Colonic mucosa (tissue), 4 donors: ENCODE measurements at regions not wholly inside any gene's neighbourhood (a gene's known extent, or its start where the extent isn't known, plus 50 kb on each side); places are given as distances from the start of the nearest gene placed in this dataset.

Experiments
- DNase-seq: peaks from one replicate; pipeline ENCODE4 v3.0.0-alpha.2; 2020
- H3K27ac ChIP-seq: fragments of 200-600 bp; one replicate; pipeline ENCODE4 v1.8.0; 2021
- H3K27me3 ChIP-seq: fragments of 200-600 bp; one replicate; pipeline ENCODE4 v1.8.0; 2021
- H3K36me3 ChIP-seq: fragments of 200-600 bp; one replicate; pipeline ENCODE4 v1.8.0; 2021
- H3K4me1 ChIP-seq: fragments of 200-600 bp; one replicate; pipeline ENCODE4 v1.8.0; 2021; ENCODE audit warnings: mild to moderate bottlenecking
- H3K4me3 ChIP-seq: fragments of 200-600 bp; one replicate; pipeline ENCODE4 v1.8.0; 2021
- H3K9ac ChIP-seq, 2 donors: one replicate each; pipeline ENCODE4 v1.7.0; 2013; ENCODE audit warnings: control low read depth in 2 of 2, low read depth in 2 of 2, low read length in 2 of 2
- H3K9me3 ChIP-seq: fragments of 200-600 bp; one replicate; pipeline ENCODE4 v1.8.0; 2021
- intact Hi-C: fragments of 100-400 bp; cut with DNase I; formaldehyde crosslinking; loops from one replicate; pipeline ENCODE4 v1.14.1; 2022
- TF ChIP-seq, protein P1 (sequence below): fragments of 200-600 bp; IDR thresholded peaks from one replicate; pipeline ENCODE4 v1.8.0; 2022; ENCODE audit warnings: antibody characterized with exemption, mild to moderate bottlenecking
- donor health status: healthy.
- donor health status: DM: no; HTN: no; CAD: no.
- donor health status: DM: no; HTN: no; CAD: no.

DNA sequence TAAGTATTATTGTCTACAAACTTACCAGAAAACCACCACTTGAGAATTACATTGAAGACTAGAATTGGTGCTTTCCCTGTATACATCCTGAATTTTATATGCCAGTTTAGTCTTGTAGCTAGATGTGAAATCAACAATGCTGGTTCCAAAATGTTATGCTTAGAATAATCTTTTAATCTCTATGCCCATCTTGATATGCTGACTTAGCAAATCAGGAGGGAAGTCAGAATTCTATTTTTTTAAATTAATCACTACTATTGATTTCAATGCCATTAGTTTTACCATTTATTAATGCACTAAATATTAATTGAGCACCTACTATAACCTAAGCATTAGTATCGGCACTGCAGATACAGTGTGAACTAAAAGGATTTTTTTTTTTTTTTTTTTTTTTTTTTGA is 641.6 kb upstream of the ADGRL4 start:
- TF ChIP-seq, protein P1, sequence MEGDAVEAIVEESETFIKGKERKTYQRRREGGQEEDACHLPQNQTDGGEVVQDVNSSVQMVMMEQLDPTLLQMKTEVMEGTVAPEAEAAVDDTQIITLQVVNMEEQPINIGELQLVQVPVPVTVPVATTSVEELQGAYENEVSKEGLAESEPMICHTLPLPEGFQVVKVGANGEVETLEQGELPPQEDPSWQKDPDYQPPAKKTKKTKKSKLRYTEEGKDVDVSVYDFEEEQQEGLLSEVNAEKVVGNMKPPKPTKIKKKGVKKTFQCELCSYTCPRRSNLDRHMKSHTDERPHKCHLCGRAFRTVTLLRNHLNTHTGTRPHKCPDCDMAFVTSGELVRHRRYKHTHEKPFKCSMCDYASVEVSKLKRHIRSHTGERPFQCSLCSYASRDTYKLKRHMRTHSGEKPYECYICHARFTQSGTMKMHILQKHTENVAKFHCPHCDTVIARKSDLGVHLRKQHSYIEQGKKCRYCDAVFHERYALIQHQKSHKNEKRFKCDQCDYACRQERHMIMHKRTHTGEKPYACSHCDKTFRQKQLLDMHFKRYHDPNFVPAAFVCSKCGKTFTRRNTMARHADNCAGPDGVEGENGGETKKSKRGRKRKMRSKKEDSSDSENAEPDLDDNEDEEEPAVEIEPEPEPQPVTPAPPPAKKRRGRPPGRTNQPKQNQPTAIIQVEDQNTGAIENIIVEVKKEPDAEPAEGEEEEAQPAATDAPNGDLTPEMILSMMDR = no peak
- no peak overlapping the region for H3K4me3 ChIP-seq
- H3K9ac ChIP-seq = no peak overlapping the region
- intact Hi-C loops = no loop called here
- no peak for DNase-seq
- H3K9me3 ChIP-seq = no peaks in the 10 kb centered on the region
- no peaks in the 10 kb centered on the region for H3K4me1 ChIP-seq
- H3K27ac ChIP-seq = no peak overlapping the region
- H3K27me3 ChIP-seq = no peaks in the 10 kb centered on the region
- H3K36me3 ChIP-seq = no peaks in the 10 kb centered on the region

DNA sequence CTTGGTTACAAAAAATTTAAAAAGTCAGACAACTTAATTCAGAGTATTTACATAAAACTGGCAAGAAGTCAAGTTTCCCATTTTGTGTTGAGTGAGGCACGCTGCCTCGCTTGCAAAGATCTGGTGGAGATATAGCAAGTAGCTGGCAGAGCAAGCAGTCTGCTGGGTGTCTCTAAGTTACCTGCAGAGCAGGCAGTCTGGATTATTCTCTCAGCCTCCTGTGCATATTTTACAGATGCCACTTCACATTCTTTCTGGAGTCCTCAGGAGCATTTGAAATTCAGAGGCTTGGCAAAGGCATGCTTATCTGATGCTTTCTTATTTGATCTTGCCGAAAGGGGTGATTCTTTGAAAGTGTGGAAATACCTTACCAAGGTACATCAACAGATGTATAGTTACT is 640.4 kb upstream of the ADGRL4 start:
- H3K9ac ChIP-seq = no peak overlapping the region
- no peak for DNase-seq
- H3K36me3 ChIP-seq = no peaks in the 10 kb centered on the region
- TF ChIP-seq, protein P1 = no peak
- H3K4me3 ChIP-seq = no peak overlapping the region
- H3K27me3 ChIP-seq = no peaks in the 10 kb centered on the region
- intact Hi-C loops = no loop called here
- H3K27ac ChIP-seq = no peak overlapping the region
- H3K4me1 ChIP-seq = no peaks in the 10 kb centered on the region
- no peaks in the 10 kb centered on the region for H3K9me3 ChIP-seq

DNA sequence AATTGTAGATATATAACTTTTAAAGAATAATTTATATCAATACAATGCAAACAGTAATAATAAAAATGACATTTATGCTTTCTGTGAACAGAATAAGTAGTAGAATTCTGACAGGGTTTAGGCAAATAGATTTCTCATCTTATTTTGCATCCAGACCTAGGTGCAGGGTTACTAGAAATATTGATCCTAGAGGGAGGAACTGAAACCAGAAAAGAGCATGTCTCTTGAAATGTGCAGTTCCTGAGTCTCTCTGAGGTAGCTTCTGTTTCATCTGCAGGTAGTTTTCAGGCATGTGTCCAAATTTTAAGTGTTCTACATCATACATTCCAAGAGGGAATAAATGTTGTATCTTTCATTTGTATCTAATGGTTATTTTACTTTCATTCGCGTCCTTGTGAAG is 631.9 kb upstream of the ADGRL4 start:
- H3K27ac ChIP-seq = no peak overlapping the region
- TF ChIP-seq, protein P1 = no peak
- intact Hi-C loops = no loop called here

DNA sequence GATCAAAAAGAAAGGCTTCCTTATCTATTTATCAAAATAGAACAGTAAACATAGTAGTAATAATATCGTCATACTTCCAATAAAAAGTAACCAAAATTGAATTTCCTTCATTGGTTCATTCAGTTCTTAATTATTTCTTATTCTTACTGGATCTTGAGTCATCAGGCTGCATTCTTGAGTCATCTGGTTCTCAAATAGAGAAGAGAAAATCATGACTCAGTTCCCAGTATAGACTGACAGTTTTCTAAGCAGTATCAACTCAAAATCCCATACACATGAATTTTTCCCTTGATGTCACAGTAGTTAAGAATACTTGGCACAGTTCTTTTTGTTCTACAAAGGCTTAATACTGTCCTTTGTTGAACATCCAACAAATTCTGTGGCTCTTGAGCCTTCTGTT is 626.9 kb upstream of the ADGRL4 start:
- intact Hi-C loops = no loop called here
- DNase-seq = no peak
- H3K4me1 ChIP-seq = no peaks in the 10 kb centered on the region
- H3K9me3 ChIP-seq = no peaks in the 10 kb centered on the region
- no peaks in the 10 kb centered on the region for H3K27me3 ChIP-seq
- H3K27ac ChIP-seq = no peak overlapping the region
- no peak overlapping the region for H3K9ac ChIP-seq
- no peaks in the 10 kb centered on the region for H3K36me3 ChIP-seq
- no peak overlapping the region for H3K4me3 ChIP-seq
- TF ChIP-seq, protein P1 = no peak

More for the DNA sequence above, 631.9 kb upstream of the ADGRL4 start:
- Histone ChIP-seq H3K4me3 (no peak overlapping the region), H3K9me3 (no peaks in the 10 kb centered on the region), H3K4me1 (no peaks in the 10 kb centered on the region), H3K36me3 (no peaks in the 10 kb centered on the region), H3K9ac (no peak overlapping the region), H3K27me3 (no peaks in the 10 kb centered on the region)
- DNase-seq = no peak

DNA sequence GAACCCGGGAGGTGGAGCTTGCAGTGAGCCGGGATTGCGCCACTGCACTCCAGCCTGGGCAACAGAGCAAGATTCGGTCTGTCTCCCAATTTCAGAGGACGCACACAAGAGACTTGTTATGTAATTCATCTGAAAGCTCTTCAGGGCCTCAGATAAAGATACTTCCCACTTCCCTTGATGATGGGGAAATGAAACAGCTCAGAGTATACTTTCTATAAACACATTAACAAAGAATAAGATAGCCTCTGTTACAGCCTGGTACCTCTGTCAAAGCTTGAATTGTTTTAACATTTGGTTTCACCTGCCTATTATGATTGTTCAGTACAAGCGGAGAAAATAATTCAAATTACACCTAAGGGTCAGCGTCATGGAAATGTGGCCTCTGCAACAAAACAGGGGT is 622.9 kb upstream of the ADGRL4 start:
- no peak overlapping the region for H3K9ac ChIP-seq
- H3K4me1 ChIP-seq = no peaks in the 10 kb centered on the region
- no peaks in the 10 kb centered on the region for H3K9me3 ChIP-seq
- no peaks in the 10 kb centered on the region for H3K27me3 ChIP-seq
- H3K4me3 ChIP-seq = no peak overlapping the region
- TF ChIP-seq, protein P1 = no peak
- intact Hi-C loops = no loop called here
- no peaks in the 10 kb centered on the region for H3K36me3 ChIP-seq
- H3K27ac ChIP-seq = no peak overlapping the region
- DNase-seq = no peak

DNA sequence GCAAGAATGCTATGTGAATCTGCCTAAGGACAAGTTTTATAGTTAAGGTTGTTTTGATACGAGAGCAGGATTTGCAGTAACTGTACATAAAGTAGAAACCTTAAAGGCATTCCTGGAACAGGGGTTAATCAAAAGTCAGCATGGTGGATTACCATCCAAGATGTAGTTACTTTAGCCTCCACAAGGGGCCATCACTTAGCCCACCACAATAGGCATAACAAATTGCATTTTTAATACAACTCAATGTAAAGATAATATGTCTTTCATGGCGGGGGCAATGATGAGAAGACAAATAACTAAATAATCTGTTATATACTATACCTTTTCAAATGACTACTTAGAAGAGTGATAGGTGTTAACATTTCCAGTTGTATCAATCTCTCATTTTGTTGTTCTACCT is 611.2 kb upstream of the ADGRL4 start:
- no peak for DNase-seq

More for the DNA sequence above, 611.2 kb upstream of the ADGRL4 start:
- Histone ChIP-seq H3K27me3 (no peaks in the 10 kb centered on the region), H3K4me1 (no peaks in the 10 kb centered on the region), H3K36me3 (no peaks in the 10 kb centered on the region), H3K4me3 (no peak overlapping the region), H3K9ac (no peak overlapping the region), H3K9me3 (no peaks in the 10 kb centered on the region), H3K27ac (no peak overlapping the region)
- intact Hi-C loops = no loop called here
- TF ChIP-seq, protein P1 = no peak
